ENCODE measurements at regions not wholly inside any gene's neighbourhood (a gene's known extent, or its start where the extent isn't known, plus 50 kb on each side); places are given as distances from the start of the nearest gene placed in this dataset.
"Not testable (repeated sequence)": the region's sequence is repeated elsewhere in the genome, so short reads cannot be mapped to it uniquely, and the experiment has no call there.

DNA sequence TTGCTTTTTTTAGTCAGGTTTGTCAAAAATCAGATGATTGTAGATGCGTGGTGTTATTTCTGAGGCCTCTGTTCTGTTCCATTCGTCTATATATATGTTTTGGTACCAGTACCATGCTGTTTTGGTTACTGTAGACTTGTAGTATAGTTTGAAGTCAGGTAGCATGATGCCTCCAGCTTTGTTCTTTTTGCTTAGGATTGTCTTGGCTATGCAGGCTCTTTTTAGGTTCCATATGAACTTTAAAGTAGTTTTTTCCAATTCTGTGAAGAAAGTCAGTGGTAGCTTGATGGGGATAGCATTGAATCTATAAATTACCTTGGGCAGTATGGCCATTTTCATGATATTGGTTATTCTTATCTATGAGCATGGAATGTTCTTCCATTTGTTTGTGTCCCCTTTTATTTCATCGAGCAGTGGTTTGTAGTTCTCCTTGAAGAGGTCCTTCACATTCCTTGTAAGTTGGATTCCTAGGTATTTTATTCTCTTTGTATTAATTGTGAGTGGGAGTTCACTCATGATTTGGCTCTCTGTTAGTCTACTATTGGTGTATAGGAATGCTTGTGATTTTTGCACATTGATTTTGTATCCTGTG, 70.1 kb upstream of the TOP3B start:
- ATAC-seq, result not testable (repeated sequence)

DNA sequence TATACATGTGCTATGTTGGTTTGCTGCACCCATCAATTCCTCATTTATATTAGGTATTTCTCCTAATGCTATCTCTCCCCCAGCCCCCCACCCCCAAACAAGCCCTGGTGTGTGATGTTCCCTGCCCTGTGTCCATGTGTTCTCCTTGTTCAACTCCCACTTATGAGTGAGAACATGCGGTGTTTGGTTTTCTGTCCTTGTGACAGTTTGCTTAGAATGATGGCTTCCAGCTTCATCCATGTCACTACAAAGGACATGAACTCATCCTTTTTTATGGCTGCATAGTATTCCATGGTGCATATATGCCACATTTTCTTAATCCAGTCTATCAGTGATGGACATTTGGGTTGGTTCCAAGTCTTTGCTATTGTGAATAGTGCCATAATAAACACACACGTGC, 68.4 kb upstream of the TOP3B start:
- ATAC-seq, result not testable (repeated sequence)

DNA sequence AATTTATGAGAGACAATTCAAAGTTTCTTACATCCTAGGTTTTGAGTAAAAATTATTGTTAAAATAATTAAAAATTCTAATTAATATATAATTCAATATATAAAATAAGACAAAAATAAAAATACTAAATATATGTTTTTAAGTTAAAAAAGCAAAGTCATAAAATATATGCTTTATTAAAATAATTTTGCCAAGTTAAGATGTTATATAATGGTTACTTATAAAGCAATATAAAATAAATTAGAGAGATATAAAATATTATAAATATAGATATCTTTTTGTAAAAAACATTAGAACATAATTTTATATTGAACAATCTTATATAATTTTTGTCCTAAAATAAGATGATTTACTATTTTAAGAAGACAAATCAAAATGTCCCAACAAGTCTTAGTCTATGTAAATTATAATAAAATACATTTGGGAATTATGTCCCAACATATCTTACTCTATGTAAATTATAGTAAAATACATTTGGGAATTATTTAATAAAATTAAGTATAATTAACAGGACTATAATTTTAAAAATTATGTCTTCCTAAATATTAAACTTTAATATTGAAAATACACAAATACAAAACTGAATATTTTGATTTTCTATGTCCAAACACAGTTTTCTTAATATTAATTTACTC, 67.7 kb upstream of the TOP3B start:
- ATAC-seq, result no peak

DNA sequence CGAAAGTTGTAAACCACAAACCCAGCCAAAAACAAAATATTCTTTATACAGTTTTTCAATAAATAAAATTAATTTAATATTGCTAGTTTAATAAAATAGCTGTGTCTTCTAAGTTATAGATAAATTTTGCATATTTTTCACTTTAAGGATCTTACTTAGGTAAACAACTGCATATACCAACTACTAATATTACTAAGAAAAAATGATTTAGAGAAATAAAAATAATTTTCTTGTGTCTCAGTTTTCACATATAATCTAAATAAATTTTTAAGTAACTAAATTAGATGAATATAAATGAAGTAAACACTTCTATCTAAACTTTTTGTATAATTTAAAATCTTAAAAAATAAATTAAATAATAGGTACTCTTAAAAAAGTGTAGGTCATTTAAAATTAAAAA, 67.1 kb upstream of the TOP3B start:
- no peak for ATAC-seq

DNA sequence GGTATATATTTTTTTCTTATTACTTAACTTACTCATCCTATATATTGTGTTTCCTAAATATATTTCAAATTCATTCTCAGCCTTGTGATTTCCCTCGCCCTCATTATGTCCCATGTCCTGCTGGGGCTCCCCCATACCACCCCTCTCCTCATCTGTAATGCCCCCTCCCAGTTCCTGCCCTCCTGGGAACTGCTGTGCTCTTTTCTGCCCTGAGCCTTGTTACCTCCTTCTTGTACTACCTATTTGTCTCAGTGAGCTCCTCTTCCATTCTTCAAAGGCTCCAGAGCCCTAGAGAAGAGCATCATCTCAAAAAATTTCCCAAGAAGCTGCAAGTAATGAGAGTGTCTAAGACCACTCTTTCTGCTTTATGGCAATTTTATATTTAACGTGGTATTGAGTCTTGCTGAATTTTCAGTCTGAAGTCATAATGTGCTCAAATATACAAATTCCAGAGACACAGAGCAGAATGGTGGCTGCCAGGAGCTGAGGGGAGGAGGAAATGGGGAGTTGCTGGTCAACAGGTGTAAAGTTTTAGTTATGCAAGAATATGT, 66.5 kb upstream of the TOP3B start:
- ATAC-seq, result no peak

DNA sequence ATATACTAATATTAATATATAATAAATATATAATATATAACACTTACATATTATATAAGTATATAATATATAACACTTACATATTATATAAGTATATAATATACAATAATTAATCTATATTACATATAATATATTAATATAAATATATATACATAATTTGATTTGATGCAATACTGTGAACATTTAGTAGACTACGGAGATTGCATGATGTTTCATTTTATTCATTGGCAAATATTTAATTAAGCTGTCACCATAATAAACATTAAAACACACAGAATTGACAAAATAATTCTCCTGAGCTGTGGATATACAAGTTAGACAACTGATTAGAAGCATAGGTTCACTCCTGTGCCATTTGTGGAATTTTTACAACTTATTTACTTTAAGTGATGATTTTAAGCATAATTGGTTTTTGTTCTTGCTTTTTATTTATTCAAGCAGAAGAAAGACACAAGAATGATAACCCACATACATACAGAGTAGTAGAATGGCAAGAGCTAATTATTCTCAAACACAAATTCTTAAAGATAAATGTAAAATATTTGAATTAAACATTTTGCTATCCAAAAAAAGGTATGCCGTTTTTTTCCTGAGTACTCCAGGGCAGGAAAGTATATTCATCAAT, 65.8 kb upstream of the TOP3B start:
- ATAC-seq, result no peak

DNA sequence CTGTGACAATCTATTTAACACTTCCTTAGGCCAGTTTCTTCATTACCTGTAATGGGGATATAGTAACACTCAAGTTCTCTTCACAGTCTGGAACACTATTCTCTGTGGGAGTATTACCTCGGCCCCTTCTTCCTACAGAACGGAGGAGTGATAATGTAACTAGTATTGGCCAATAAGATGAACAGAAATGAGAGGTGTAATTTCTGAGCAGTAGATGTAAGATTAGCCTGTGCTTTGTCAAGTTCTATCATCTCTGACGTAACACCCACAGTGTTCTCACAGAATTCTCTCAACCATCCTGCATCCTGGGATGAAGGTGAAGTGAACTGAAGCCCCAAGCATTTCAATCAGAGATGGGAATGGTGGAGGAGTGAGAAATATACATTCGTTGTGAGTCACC, 65.2 kb upstream of the TOP3B start:
- no peak for ATAC-seq

DNA sequence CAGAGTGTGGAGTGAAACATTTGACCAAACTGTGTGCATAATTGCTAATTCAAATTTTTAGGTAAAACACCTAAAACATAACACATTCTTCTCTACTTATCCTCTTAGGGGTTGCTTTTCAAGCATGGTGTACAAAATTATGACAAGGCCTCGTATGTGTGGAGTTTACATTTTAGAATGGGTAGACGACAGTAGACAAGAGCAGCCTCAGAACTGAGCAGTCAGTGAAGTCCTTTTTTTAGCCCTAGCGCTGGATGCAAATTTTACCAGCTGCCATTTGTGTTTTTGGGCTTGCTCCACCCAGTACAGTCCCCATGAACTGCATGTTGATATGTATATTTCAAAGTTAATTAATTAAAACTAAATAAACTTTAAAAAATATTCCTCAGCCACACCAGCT, 64.7 kb upstream of the TOP3B start:
- no peak for ATAC-seq

DNA sequence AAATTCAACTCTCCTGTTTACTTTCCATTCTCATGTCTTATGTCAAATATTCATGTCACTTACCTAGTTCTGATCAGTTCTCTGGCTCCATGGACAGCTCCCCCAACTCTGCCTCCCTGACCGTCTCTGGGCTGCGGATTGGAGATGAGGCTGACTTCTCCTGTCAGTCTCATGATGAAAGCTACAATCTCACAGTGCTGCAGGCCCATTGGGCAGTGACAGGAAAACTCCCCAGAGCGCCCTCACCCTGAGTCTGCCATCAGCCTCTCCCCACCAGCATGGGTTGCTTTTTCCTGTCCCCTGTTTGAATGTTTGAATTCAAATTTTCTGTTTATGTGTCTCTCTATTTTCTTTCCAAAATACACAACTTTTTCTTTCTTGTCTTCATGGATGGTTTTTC, 63.8 kb upstream of the TOP3B start:
- ATAC-seq, result no peak

DNA sequence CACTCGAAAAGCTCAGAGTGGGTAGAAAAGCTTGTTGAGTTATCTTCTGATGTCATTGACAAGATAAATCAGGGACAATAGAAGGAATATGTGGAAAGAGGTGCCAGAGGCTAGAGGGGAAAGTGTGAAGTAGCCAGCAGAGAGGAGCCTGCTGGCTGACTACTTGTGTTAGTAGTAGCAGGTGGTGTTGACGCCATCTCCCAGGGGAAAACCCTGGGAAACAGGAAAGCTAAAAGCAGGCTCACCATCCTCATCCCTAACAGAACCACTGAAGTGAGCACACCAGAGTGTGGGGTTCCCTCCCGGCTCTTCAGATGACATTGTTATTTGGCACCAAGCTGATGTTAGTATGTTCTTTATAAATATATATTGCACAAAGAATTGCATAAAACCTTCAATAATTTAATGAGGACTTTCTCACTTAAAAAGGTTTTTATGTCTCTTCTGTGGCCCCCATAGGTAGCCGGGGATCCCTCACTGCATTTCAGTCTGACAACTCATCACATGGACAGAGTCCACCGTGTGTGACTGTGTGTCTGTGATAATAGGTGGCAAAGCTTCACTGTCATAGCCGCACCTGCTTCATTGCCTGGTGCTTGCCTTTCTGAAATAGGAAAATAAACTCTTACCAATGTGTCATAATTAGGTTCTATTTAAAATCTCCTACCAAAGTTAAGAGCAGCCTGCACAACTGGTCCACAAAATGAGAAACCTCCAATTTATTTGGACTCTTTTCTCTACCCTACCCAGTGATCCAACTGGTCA, 63.2 kb upstream of the TOP3B start:
- no peak for ATAC-seq

DNA sequence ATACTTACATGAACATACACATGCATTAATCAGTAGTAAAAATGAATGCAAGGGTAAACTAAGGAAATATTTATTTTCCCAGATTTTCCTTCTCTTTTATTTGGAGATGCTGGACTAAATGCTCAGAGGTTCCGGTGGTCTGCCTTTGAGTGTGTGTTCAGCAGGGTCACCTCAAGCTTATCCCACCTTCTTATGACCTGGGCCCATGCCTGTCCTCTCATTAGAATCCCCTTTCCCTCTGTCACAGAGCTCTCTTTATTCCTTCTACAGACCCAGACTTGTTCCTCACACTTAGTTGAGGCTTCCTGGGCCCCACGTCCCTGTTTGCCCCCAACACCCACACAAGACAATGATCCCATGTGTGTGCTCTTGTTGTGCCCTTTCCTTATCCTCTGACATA, 61.6 kb upstream of the TOP3B start:
- ATAC-seq, result no peak

DNA sequence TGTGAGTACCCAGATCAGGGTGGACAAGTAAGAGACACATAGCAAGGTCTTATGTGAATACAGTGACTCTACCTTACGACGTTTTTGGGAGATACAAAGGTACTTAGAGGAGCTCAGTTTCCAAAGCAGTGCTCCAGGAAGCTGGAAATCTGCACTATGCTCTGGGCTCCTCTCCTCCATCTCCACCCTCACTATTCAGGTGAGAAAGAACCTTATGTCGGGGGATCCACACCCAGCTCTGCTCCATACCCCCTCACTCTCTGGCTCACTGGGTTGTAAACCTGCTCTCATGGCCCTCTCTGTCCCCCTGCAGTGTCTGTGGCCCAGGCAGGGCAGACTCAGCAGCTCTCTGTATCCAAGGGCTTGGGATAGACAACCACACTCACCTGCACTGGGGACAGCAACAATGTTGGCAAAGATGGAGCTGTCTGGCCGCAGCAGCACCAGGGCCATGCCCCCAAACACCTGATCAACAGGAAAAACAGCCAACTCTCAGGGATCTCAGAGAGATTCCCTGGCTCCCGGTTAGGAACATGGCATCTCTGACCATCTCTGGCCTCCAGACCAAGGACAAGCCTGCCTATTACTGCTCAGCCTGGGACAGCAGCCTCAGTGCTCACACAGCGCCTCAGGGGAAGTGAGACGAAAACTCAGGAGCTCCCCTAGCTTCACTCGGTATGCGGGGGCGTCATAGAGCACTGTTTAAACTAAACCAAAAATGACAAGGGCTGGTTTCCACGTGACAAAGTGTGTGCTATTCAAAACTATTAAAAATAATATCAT, 60.9 kb upstream of the TOP3B start:
- ATAC-seq, result no peak

DNA sequence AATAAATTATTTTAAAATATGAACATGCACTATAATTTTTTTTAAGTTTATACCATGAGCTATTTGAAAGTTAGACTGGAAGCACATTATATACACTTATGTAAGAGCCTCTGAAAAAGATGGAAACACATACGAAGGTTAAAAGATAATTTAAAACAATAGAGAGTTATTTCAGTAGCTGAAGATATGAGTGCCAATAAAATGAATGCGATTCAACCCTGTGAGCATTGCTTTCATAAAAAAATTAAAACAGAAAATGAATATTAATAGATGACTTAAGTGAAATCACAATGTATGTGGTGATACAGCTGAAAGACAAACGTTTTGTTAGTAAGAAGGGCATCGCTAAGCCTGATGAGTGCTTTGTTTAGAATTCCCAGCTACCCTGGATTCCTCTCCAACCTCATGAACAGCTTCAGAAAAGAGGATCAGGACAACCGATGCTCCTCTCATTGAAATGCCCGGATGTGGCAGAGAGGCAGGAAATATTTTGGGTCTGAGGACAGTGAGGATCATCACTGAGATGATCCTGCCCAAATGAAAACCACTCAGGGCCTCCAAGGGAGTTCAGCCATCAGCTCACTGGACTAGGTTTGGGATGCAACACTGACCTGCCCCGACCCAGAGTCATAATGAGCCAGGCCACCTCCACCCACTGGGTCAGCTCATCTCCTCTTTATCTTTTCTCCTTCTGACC, 60.2 kb upstream of the TOP3B start:
- ATAC-seq, result no peak

DNA sequence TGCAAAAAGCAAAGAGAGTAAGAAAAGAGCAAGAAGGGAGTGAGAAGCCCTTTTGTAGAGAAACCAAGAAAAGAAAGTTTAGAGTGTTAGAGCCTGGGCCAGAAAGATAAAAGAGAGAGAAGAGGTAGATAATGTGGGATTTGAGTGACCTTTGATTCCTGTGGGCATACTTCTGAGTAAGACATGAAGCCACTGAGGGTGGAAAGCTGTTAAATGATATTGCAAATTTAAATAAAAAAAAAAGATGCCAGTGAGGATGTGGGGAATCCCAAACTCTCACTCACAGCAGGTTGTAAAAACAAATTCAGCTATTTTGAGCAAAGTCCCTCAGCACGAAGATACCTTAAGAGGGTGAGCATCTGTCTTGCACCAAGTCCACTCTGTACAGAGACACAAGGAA, 59.4 kb upstream of the TOP3B start:
- ATAC-seq, result no peak

DNA sequence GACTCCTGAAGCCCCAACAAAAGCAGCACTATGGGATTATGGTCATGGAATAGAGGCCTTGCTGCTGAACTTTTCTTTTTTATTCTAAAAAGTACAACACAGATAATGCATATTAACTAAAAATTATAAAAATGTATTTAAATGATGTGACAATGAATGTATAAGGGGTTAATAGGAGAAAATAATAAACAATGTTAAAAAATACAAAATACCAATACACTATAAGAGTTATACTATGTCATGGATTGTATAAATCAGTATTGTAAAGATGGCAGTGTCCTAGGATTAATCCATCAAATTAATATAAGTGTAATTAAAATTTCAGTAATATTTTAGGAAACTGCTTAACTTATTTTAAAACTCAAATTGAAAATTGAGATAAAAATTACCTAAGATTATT, 58.3 kb upstream of the TOP3B start:
- ATAC-seq, result no peak

DNA sequence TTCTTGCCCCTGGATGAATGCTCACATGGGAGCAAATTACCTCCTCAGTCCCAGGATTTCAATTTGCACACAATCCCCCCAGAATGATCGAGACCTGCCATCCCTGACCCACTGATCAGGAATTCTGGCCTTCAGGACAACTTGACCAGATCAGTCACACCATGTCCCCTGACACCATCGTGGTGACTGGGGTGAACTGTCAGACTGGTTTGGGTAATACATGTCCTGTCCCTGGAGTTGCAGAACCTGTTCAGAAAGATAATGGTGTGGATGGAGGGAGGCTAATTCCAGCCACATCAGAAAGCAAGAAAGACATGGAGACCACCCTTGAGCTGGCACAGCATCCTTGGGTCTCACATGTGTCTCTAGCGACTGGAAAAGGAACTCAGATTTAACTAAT, 57.9 kb upstream of the TOP3B start:
- ATAC-seq, result no peak

DNA sequence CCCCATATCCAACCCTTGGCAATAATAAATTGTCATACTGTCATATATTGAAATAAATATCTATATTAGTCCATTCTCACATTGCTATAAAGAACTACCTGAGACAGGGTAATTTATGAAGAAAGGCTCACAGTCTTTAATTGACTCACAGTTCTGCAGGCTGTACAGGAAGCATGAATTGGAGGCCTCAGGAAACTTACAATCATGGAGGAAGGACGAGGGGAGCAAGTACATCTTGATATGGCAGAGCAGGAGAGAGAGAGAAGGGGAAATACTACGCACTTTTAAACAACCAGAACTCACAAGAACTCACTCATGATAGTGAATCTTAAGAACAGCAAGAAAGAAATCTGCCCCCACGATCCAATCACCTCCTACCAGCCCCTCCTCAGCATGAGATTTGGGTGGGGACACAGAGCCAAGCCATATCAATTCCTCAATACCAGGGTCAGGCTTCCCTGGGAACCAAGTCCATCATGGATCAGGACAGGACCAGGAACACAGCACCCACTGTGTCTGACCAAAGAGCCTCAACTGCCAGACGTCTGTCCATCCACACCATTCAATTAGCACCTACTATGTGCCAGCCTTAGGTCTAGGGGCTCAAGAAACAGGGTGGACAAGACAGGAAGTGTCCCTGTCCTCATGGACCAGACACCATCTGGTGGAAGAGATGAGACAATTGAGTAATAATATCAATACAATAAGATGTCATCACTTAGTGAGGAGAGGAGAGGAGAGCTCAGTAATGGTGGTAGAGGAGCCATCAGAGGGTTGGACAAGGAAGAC, 56.9 kb upstream of the TOP3B start:
- no peak for ATAC-seq

DNA sequence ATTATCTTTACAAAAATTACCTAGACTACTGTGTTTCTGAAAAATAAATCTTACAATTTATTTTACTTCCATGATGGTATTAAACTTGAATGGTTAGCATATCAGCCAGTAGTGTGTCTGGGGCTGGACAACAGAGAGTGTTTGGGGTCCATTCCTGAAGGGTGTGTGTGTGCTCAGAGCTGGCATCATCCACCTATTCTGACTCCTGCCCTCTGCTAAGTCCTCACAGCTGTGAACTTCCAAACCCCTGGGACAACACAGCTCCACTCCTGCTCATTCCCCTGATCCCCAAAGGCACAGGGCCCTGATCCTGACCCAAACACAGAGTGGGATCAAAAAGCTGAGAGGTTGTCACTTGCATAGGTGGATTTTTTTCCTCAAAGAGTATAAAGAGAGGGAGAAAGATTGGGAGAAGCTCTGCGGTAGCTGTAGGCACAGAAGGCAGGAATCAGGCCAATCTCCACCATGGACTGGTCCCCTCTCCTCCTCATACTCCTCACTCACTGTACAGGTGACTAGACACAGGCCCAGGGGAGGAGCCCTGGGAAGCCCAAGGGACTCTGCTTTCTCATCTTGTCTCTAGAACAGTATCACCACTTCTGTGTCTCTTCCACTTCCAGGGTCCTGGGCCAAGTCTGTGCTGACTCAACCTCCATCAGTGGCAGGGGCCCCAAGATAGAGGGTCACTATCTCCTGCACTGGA, 55.7 kb upstream of the TOP3B start:
- no peak for ATAC-seq

DNA sequence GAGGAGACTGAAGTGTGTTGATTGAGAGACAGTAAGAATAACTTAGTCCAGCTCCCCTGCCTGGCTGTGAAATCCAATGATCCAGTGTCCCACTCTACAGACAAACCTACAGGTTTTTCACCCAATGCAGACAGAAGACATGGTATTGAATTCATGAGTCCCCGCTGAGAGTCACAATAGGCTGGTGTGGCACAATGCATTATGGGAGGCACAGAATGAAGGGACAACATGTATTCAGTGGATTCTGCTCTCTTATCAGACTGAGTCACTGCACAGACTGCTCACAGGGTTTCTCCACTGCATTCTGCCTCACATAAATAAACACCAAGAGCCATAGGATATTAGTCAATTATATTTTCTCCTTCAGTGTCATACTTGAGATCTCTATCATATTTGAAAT, 55.2 kb upstream of the TOP3B start:
- no peak for ATAC-seq

DNA sequence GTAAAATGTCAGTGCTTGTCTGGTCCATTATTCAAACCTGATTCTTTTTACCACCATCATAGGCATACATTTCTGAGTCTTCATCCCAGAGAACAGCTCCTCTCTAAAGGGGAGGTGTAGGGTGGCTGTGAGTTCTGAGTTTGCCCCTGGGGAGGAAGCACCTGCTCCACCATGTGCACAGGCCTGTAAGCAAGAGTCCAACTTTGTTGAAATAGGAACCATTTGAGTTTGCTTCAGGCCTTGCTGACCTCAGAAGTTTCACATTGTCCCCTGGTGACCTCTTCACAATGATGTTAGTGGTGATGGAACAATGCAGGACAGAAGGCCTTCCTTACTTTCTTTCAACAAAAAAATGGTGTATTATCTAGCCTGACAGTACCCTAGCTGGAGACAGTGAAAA, 54.6 kb upstream of the TOP3B start:
- ATAC-seq, result no peak

DNA sequence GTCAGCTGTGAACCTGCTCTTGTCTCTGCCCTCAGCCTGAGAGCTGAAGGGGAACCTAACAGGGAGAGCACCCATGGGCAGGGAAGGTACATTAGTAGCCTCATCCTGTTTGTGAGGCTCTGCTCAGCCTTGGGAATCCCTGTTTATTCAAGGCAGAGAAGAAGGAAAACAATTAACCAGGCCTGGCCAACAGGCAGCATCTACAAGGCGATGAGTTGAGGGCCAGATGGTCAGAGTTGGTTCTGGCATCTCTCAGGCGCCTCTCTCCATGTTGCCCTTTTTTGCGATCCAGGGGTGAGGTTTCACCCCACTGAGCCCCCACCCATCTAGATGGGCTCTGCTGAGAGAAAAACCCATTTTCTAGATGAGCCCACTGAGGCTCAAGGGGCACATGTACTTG, 54.0 kb upstream of the TOP3B start:
- ATAC-seq, result no peak
